Karpas-422 (cell line): ENCODE measurements at regions not wholly inside any gene's neighbourhood (a gene's known extent, or its start where the extent isn't known, plus 50 kb on each side); places are given as distances from the start of the nearest gene placed in this dataset.

Experiments
- DNase-seq: peaks from one replicate; pipeline ENCODE4 v3.0.0-alpha.2; 2015
- H2AFZ ChIP-seq: fragments of 200-600 bp; sonication (generic); 2 replicates; pipeline ENCODE4 v1.6.1; 2014; ENCODE audit warnings: antibody characterized with exemption, low read length, mixed read lengths
- H3K27ac ChIP-seq: fragments of 200-600 bp; sonication (generic); 2 replicates; pipeline ENCODE4 v1.5.1; 2014; ENCODE audit warnings: mild to moderate bottlenecking, low read length, moderate library complexity
- H3K27me3 ChIP-seq: fragments of 200-600 bp; sonication (generic); 2 replicates; pipeline ENCODE4 v1.6.1; 2014; ENCODE audit warnings: low read length, mixed read lengths
- H3K36me3 ChIP-seq: fragments of 200-600 bp; sonication (generic); 2 replicates; pipeline ENCODE4 v1.6.1; 2014; ENCODE audit warnings: low read length, mixed read lengths; ENCODE audit not compliant: insufficient read depth
- H3K4me1 ChIP-seq: fragments of 200-600 bp; sonication (generic); 2 replicates; pipeline ENCODE4 v1.6.1; 2014; ENCODE audit warnings: mild to moderate bottlenecking, low read length, mixed read lengths
- H3K4me2 ChIP-seq: fragments of 200-600 bp; sonication (generic); 2 replicates; pipeline ENCODE4 v1.6.1; 2014; ENCODE audit warnings: low read length, low read depth, mild to moderate bottlenecking; ENCODE audit not compliant: poor library complexity, severe bottlenecking
- H3K4me3 ChIP-seq: fragments of 200-600 bp; sonication (generic); 2 replicates; pipeline ENCODE4 v1.5.1; 2014; ENCODE audit warnings: mild to moderate bottlenecking, antibody characterized with exemption, low read length, mixed read lengths
- H3K79me2 ChIP-seq: fragments of 200-600 bp; sonication (generic); 2 replicates; pipeline ENCODE4 v1.6.1; 2014; ENCODE audit warnings: mild to moderate bottlenecking, low read length, mixed read lengths
- H3K9ac ChIP-seq: fragments of 200-600 bp; sonication (generic); 2 replicates; pipeline ENCODE4 v1.6.0; 2014; ENCODE audit warnings: low read length
- H3K9me2 ChIP-seq: fragments of 200-600 bp; sonication (generic), shearing (Covaris generic); replicated peaks from 2 replicates; pipeline ENCODE4 v1.6.0; 2014; ENCODE audit warnings: mild to moderate bottlenecking, low read length, moderate library complexity; ENCODE audit not compliant: insufficient read depth
- H3K9me3 ChIP-seq: fragments of 300-700, 200-600 bp; sonication (generic); 2 replicates; pipeline ENCODE4 v1.6.1; 2014; ENCODE audit warnings: low read length, mixed read lengths
- H4K20me1 ChIP-seq: fragments of 200-600 bp; sonication (generic); 2 replicates; pipeline ENCODE4 v1.6.1; 2014; ENCODE audit warnings: mild to moderate bottlenecking, antibody characterized with exemption, low read length, low read depth; ENCODE audit not compliant: insufficient read depth

- no peaks in the 10 kb centered on the region for H4K20me1 ChIP-seq
- H3K4me2 ChIP-seq = no peak overlapping the region
- H3K36me3 ChIP-seq = no peaks in the 10 kb centered on the region
- H3K4me1 ChIP-seq = no peaks in the 10 kb centered on the region
- H3K9me2 ChIP-seq = no peaks in the 10 kb centered on the region
- no peak overlapping the region for H3K27ac ChIP-seq
- no peaks in the 10 kb centered on the region for H3K9me3 ChIP-seq
- no peak overlapping the region for H2AFZ ChIP-seq
- no peaks in the 10 kb centered on the region for H3K27me3 ChIP-seq
- H3K9ac ChIP-seq = no peak overlapping the region
- DNase-seq = no peak
- H3K79me2 ChIP-seq = no peaks in the 10 kb centered on the region
- no peak overlapping the region for H3K4me3 ChIP-seq
Measured at GRCh38 chr10:59538623-59539022, 171.0 kb downstream of the SLC16A9 start.

DNA sequence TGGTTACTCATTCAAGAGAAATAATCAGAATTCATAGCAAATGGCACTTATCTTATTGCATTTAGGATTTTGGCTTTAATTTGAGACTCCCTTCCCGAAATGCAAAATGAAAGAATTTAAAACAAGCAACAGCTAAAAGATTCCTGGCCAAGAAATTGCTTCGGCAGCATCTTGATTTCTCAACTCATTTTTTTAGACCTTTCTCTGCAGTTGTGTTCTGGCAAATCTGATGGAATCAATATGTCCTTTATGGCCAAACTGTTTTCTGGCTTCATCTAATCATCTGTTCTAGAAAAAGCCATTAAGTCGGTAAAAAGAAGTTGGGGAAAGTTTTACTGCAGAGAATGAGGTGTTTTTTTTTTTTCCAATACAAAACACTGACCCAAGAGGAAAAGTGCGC lies 172.1 kb downstream of the SLC16A9 start:
- Histone ChIP-seq H3K4me1 (no peaks in the 10 kb centered on the region), H3K9me2 (no peaks in the 10 kb centered on the region), H3K9ac (no peak overlapping the region), H3K27ac (no peak overlapping the region), H3K4me2 (no peak overlapping the region), H3K36me3 (no peaks in the 10 kb centered on the region), H3K9me3 (no peaks in the 10 kb centered on the region), H3K27me3 (no peaks in the 10 kb centered on the region), H3K4me3 (no peak overlapping the region), H4K20me1 (no peaks in the 10 kb centered on the region), H2AFZ (no peak overlapping the region), H3K79me2 (no peaks in the 10 kb centered on the region)
- DNase-seq = no peak

DNA sequence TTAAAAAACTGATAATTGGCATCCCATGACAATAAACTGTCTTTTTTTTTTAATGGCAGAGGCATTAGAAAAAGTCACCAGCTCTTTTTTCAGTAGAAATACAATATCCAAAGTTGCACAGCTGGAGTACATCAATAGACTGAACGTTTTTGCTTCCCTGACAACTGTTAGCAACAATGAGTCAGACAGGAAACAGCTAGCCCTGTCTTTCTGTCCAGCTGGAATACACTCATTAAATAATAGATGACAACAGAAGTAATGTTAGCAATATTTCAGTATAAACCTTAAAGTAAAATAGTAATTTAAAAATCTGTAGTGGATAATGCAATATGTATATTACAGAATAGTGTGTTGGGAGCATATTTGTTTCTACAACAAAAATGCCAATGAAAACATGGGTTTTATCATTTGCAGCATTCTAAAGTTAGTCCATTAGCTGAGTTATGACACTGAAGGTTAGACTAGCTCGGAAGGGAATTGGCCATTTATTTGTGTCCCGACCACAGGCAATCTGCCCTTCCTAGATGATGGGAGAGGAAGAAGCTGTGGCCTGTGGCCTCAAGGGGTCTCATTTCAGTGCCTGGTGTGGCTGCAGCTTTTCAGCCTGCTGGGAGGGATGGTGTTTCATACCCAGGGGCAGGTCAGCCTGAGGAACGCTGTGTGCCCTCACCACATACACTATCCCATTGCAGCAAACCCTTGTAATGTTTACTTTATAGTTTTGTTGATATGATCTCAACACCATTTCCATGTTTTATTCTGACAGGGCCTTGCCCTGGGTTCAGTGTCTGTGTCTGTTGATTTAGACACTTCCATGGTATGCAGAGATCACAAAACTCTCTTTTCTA lies 173.3 kb downstream of the SLC16A9 start:
- H3K36me3 ChIP-seq = no peaks in the 10 kb centered on the region
- H3K9me2 ChIP-seq = no peaks in the 10 kb centered on the region
- H4K20me1 ChIP-seq = no peaks in the 10 kb centered on the region
- no peak overlapping the region for H3K4me2 ChIP-seq
- no peaks in the 10 kb centered on the region for H3K79me2 ChIP-seq
- H3K9ac ChIP-seq = no peak overlapping the region
- no peak overlapping the region for H3K27ac ChIP-seq
- H3K4me3 ChIP-seq = no peak overlapping the region
- no peak for DNase-seq
- H3K9me3 ChIP-seq = no peaks in the 10 kb centered on the region
- no peaks in the 10 kb centered on the region for H3K27me3 ChIP-seq
- no peaks in the 10 kb centered on the region for H3K4me1 ChIP-seq
- no peak overlapping the region for H2AFZ ChIP-seq

DNA sequence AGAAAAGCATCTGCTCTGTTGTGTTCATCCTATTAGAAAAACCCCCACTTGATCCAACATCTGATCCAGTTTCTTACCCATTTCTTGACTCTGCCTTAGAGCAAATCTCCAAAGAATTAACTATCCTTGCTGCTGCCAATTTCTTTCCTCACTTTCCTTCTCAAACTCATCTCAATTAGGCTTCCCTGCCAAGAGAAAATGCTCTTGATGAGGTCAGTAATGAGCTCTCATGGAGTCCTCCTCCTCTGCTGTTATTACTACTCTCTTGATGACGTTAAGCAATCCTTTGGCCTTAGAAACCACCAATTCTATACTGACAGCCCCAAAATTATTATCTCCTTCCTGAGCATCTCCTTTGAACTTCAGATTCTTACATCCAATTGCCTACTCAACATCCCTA lies 162.0 kb upstream of the FAM13C start:
- Histone ChIP-seq H3K9me2 (no peaks in the 10 kb centered on the region), H3K27me3 (no peaks in the 10 kb centered on the region), H3K27ac (no peak overlapping the region), H3K9ac (no peak overlapping the region), H3K4me2 (no peak overlapping the region), H2AFZ (no peak overlapping the region), H3K4me3 (no peak overlapping the region), H3K9me3 (no peaks in the 10 kb centered on the region), H3K36me3 (no peaks in the 10 kb centered on the region), H4K20me1 (no peaks in the 10 kb centered on the region), H3K4me1 (no peaks in the 10 kb centered on the region), H3K79me2 (no peaks in the 10 kb centered on the region)
- no peak for DNase-seq

- no peak overlapping the region for H3K4me2 ChIP-seq
- H3K9ac ChIP-seq = no peak overlapping the region
- H3K9me3 ChIP-seq = no peaks in the 10 kb centered on the region
- no peak for DNase-seq
- no peaks in the 10 kb centered on the region for H3K4me1 ChIP-seq
- H3K4me3 ChIP-seq = no peak overlapping the region
- no peak overlapping the region for H3K27ac ChIP-seq
- no peaks in the 10 kb centered on the region for H3K36me3 ChIP-seq
- H3K79me2 ChIP-seq = no peaks in the 10 kb centered on the region
- no peaks in the 10 kb centered on the region for H3K27me3 ChIP-seq
- no peak overlapping the region for H2AFZ ChIP-seq
- no peaks in the 10 kb centered on the region for H4K20me1 ChIP-seq
- no peaks in the 10 kb centered on the region for H3K9me2 ChIP-seq
Measured at GRCh38 chr10:59523851-59524250, 161.5 kb upstream of the FAM13C start.

GRCh38 chr10:59517996-59518395 lies 155.6 kb upstream of the FAM13C start:
- no peak overlapping the region for H3K27ac ChIP-seq
- H3K4me1 ChIP-seq = no peaks in the 10 kb centered on the region
- no peak for DNase-seq
- H4K20me1 ChIP-seq = no peaks in the 10 kb centered on the region
- no peak overlapping the region for H2AFZ ChIP-seq
- no peak overlapping the region for H3K4me3 ChIP-seq
- no peak overlapping the region for H3K4me2 ChIP-seq
- no peak overlapping the region for H3K9ac ChIP-seq
- no peaks in the 10 kb centered on the region for H3K36me3 ChIP-seq
- no peaks in the 10 kb centered on the region for H3K9me3 ChIP-seq
- no peaks in the 10 kb centered on the region for H3K9me2 ChIP-seq
- H3K27me3 ChIP-seq = no peaks in the 10 kb centered on the region
- H3K79me2 ChIP-seq = no peaks in the 10 kb centered on the region

DNA sequence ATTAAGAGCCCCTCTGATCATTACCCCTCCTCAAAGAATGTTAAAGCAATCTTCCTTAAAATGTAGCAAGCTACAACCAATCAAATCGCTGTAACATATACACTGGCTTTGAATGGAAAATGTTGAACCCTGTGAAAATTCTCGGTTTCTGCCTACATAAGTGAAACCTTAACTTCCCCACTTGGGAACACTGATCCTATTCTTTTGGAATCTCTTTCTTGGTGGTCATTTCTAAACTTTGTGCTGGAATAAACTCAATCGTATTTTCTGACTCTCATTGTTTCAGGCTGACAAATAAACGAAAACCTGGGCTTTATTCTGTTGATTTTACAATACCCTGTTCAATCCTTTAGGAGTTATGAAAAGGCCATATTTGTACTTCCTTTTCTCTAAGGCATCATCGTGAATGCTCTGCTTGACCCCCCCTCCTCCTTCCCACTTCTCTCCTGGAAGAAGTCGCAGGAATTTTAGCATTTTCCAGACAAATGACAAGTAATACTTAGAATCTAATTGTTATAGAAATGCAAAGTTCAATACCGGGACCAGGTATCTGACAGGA lies 155.1 kb upstream of the FAM13C start:
- Histone ChIP-seq H3K4me3 (no peak overlapping the region), H2AFZ (no peak overlapping the region), H4K20me1 (no peaks in the 10 kb centered on the region), H3K79me2 (no peaks in the 10 kb centered on the region), H3K27me3 (no peaks in the 10 kb centered on the region), H3K9ac (no peak overlapping the region), H3K4me2 (no peak overlapping the region), H3K36me3 (no peaks in the 10 kb centered on the region), H3K27ac (no peak overlapping the region), H3K9me2 (no peaks in the 10 kb centered on the region), H3K4me1 (no peaks in the 10 kb centered on the region), H3K9me3 (no peaks in the 10 kb centered on the region)
- DNase-seq = no peak

DNA sequence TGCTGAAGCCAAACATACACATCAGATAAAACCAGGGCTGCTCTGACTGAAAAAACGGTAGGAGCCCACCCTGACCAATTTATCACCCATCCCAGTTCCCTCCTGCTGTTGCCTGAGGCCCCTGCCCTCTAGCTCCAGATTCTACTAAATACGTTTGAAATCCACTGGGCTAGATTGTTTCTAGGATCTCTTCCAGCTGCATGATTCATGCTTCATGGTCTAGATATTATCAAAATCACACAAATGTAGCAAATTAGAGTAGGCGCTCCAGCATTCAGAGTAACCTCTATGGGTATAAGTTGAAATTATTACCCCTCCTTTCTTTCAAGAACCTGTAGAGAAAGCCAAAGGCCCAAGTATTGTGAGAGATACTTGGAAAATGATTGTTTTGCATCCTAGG lies 151.2 kb upstream of the FAM13C start:
- Histone ChIP-seq H3K4me3 (no peak overlapping the region), H4K20me1 (no peaks in the 10 kb centered on the region), H3K27me3 (no peaks in the 10 kb centered on the region), H2AFZ (no peak overlapping the region), H3K4me1 (no peaks in the 10 kb centered on the region), H3K9ac (no peak overlapping the region), H3K9me2 (no peaks in the 10 kb centered on the region), H3K9me3 (no peaks in the 10 kb centered on the region), H3K4me2 (no peak overlapping the region), H3K27ac (no peak overlapping the region), H3K79me2 (no peaks in the 10 kb centered on the region), H3K36me3 (no peaks in the 10 kb centered on the region)
- DNase-seq = no peak
